K562 (cell line): ENCODE measurements at regions not wholly inside any gene's neighbourhood (a gene's known extent, or its start where the extent isn't known, plus 50 kb on each side); places are given as distances from the start of the nearest gene placed in this dataset.

Experiments
- CBX5 ChIP-seq: IDR thresholded peaks from 2 replicates; pipeline ENCODE4 v1.6.1; 2014; ENCODE audit warnings: low read depth, borderline replicate concordance
- CTCF ChIP-seq, 3 experiments: IDR thresholded peaks in 2 of 3; conservative IDR thresholded peaks in 1 of 3; 2 replicates each; pipeline ENCODE4 v1.5.1; 2011 to 2012; ENCODE audit warnings: low read length in 3 of 3, mild to moderate bottlenecking in 3 of 3, control low read depth in 2 of 3, improper control_type of control experiment in 1 of 3, inconsistent platforms in 1 of 3, low read depth in 1 of 3, mixed read lengths in 1 of 3, moderate library complexity in 1 of 3; ENCODE audit not compliant: insufficient read depth in 2 of 3
- CUX1 ChIP-seq: fragments of 200-800 bp; sonication (Bioruptor generic); IDR thresholded peaks from 2 replicates; pipeline ENCODE4 v1.6.1; 2016; ENCODE audit warnings: missing genetic modification characterization, missing compliant biosample characterization
- E2F3 ChIP-seq: fragments of 250-450 bp; sonication (Bioruptor Pico); IDR thresholded peaks from 2 replicates; pipeline ENCODE4 v1.4.0; 2020; ENCODE audit warnings: mild to moderate bottlenecking
- FOSL1 ChIP-seq: fragments of 200-800 bp; sonication (Bioruptor generic); conservative IDR thresholded peaks from 2 replicates; pipeline ENCODE4 v1.6.1; 2016; ENCODE audit warnings: missing genetic modification characterization, missing compliant biosample characterization
- GTF3C2 ChIP-seq: IDR thresholded peaks from 3 replicates; pipeline ENCODE4 v1.6.1; 2011; ENCODE audit warnings: borderline replicate concordance, mild to moderate bottlenecking, moderate library complexity; ENCODE audit not compliant: insufficient read length; ENCODE audit errors: extremely low read depth
- NR1H2 ChIP-seq: sonication (generic); formaldehyde crosslinking; IDR thresholded peaks from 2 replicates; pipeline ENCODE4 v1.4.0; 2020; ENCODE audit warnings: mild to moderate bottlenecking, missing genetic modification reagents
- TFAP4 ChIP-seq: sonication (generic); formaldehyde crosslinking; IDR thresholded peaks from 2 replicates; pipeline ENCODE4 v1.8.0; 2022; ENCODE audit warnings: missing genetic modification reagents, mild to moderate bottlenecking, moderate library complexity, borderline replicate concordance

DNA sequence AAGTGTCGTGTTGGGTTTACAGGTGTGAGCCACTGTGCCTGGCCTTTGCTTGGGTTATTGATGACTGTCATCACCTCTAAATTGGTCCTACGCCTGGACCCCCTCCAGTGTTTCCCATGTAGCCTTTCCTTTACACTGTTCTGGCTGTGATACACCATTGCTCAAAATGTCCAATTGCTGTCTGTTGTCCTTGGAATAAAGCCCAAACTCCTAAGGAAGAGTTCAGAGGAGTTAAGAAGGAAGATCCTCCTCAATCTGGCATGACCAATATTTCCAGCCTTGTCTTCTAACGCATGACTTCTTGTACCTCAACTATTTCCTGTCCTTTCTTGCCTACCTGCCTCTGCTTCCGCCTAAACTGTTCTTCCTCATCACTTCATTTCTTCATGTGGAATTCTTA lies 113.1 kb downstream of the POLR2M start:
- TF ChIP-seq GTF3C2 (no peak), CBX5 (no peak), CUX1 (no peak), TFAP4 (CRISPR knock-in tag) (no peak), CTCF (IDR thresholded peaks at IDR 0.05 in 2 of 3, conservative IDR thresholded peaks at IDR 0.05 in 1 of 3; ENCODE audit: insufficient read depth in 2 of 3, low read depth in 1 of 3, low read length in 3 of 3) (no peak), E2F3 (no peak), NR1H2 (CRISPR knock-in tag) (no peak), FOSL1 (no peak)
